ENCODE measurements at regions not wholly inside any gene's neighbourhood (a gene's known extent, or its start where the extent isn't known, plus 50 kb on each side); places are given as distances from the start of the nearest gene placed in this dataset.

- no peak overlapping the region for H3K27ac ChIP-seq (ENCODE audit: control insufficient read depth, insufficient read depth, low read length)
- H3K9ac ChIP-seq (ENCODE audit: control insufficient read depth, extremely low read depth, insufficient read depth, low read length), result no peak overlapping the region
- DNase-seq (ENCODE audit: low read depth, low spot score), result no peak
- H3K9me3 ChIP-seq (ENCODE audit: control insufficient read depth, low read depth, low read length), result no peaks in the 10 kb centered on the region
- no peaks in the 10 kb centered on the region for H3K9me1 ChIP-seq (ENCODE audit: control insufficient read depth, extremely low read depth, insufficient read depth, low read length)
- peaks cover 8% of the 10 kb centered on the region for H3K27me3 ChIP-seq (ENCODE audit: control insufficient read depth, extremely low read depth, insufficient read depth, low read length)
- no peaks in the 10 kb centered on the region for H3K4me1 ChIP-seq (ENCODE audit: control insufficient read depth, extremely low read depth, insufficient read depth, low read length)
- no peak for TF ChIP-seq EZH2 (IDR thresholded peaks at IDR 0.05; ENCODE audit: low read length)
- TF ChIP-seq, protein P1, sequence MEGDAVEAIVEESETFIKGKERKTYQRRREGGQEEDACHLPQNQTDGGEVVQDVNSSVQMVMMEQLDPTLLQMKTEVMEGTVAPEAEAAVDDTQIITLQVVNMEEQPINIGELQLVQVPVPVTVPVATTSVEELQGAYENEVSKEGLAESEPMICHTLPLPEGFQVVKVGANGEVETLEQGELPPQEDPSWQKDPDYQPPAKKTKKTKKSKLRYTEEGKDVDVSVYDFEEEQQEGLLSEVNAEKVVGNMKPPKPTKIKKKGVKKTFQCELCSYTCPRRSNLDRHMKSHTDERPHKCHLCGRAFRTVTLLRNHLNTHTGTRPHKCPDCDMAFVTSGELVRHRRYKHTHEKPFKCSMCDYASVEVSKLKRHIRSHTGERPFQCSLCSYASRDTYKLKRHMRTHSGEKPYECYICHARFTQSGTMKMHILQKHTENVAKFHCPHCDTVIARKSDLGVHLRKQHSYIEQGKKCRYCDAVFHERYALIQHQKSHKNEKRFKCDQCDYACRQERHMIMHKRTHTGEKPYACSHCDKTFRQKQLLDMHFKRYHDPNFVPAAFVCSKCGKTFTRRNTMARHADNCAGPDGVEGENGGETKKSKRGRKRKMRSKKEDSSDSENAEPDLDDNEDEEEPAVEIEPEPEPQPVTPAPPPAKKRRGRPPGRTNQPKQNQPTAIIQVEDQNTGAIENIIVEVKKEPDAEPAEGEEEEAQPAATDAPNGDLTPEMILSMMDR (optimal IDR thresholded peaks at IDR 0.05 in 1 of 3, IDR thresholded peaks at IDR 0.05 in 1 of 3, conservative IDR thresholded peaks at IDR 0.05 in 1 of 3; ENCODE audit: extremely low read depth in 1 of 3, insufficient read depth in 2 of 3, low read length in 3 of 3), result no peak
- no peak overlapping the region for H2AFZ ChIP-seq (ENCODE audit: control insufficient read depth, low read length)
- H3K79me2 ChIP-seq (ENCODE audit: control insufficient read depth, insufficient read depth, low read length), result no peaks in the 10 kb centered on the region
- dilution Hi-C loops (cut with MboI; ENCODE audit: extremely low pct_ligation_motif_present, low sequenced_read_pairs), result no loop called here
- FAIRE-seq, result no peak
- H3K4me2 ChIP-seq (ENCODE audit: control insufficient read depth, extremely low read depth, insufficient read depth, low read depth, low read length), result no peak overlapping the region
- H3K36me3 ChIP-seq (ENCODE audit: control insufficient read depth in 2 of 2, extremely low read depth in 1 of 2, insufficient read depth in 2 of 2, low read length in 2 of 2), result no peaks in the 10 kb centered on the region
- H3K4me3 ChIP-seq (ENCODE audit: control insufficient read depth in 2 of 3, extremely low read depth in 1 of 3, insufficient read depth in 2 of 3, low read depth in 1 of 3, low read length in 3 of 3), result no peak overlapping the region
- no peaks in the 10 kb centered on the region for H4K20me1 ChIP-seq (ENCODE audit: control insufficient read depth, extremely low read depth, insufficient read depth, low read length)
Observed at GRCh38 chr5:57618767-57619381, 136.3 kb upstream of the ACTBL2 start.

- no peak overlapping the region for H2AFZ ChIP-seq (ENCODE audit: control insufficient read depth, low read length)
- no peak overlapping the region for H3K9ac ChIP-seq (ENCODE audit: control insufficient read depth, extremely low read depth, insufficient read depth, low read length)
- no peaks in the 10 kb centered on the region for H3K9me3 ChIP-seq (ENCODE audit: control insufficient read depth, low read depth, low read length)
- H3K4me1 ChIP-seq (ENCODE audit: control insufficient read depth, extremely low read depth, insufficient read depth, low read length), result no peaks in the 10 kb centered on the region
- H3K4me3 ChIP-seq (ENCODE audit: control insufficient read depth in 2 of 3, extremely low read depth in 1 of 3, insufficient read depth in 2 of 3, low read depth in 1 of 3, low read length in 3 of 3), result no peak overlapping the region
- H3K27ac ChIP-seq (ENCODE audit: control insufficient read depth, insufficient read depth, low read length), result no peak overlapping the region
- H3K36me3 ChIP-seq (ENCODE audit: control insufficient read depth in 2 of 2, extremely low read depth in 1 of 2, insufficient read depth in 2 of 2, low read length in 2 of 2), result no peaks in the 10 kb centered on the region
- H3K79me2 ChIP-seq (ENCODE audit: control insufficient read depth, insufficient read depth, low read length), result no peaks in the 10 kb centered on the region
- H3K27me3 ChIP-seq (ENCODE audit: control insufficient read depth, extremely low read depth, insufficient read depth, low read length), result peaks cover 9% of the 10 kb centered on the region
- DNase-seq (ENCODE audit: low read depth, low spot score), result no peak
- no peaks in the 10 kb centered on the region for H4K20me1 ChIP-seq (ENCODE audit: control insufficient read depth, extremely low read depth, insufficient read depth, low read length)
- TF ChIP-seq, protein P1 (optimal IDR thresholded peaks at IDR 0.05 in 1 of 3, IDR thresholded peaks at IDR 0.05 in 1 of 3, conservative IDR thresholded peaks at IDR 0.05 in 1 of 3; ENCODE audit: extremely low read depth in 1 of 3, insufficient read depth in 2 of 3, low read length in 3 of 3), result no peak
- TF ChIP-seq EZH2 (IDR thresholded peaks at IDR 0.05; ENCODE audit: low read length), result no peak
- H3K4me2 ChIP-seq (ENCODE audit: control insufficient read depth, extremely low read depth, insufficient read depth, low read depth, low read length), result no peak overlapping the region
- H3K9me1 ChIP-seq (ENCODE audit: control insufficient read depth, extremely low read depth, insufficient read depth, low read length), result no peaks in the 10 kb centered on the region
- dilution Hi-C loops (cut with MboI; ENCODE audit: extremely low pct_ligation_motif_present, low sequenced_read_pairs), result no loop called here
- no peak for FAIRE-seq
Observed at GRCh38 chr5:57613741-57614140, 131.1 kb upstream of the ACTBL2 start.
